Glomerular endothelial cell (primary cell): ENCODE measurements at regions not wholly inside any gene's neighbourhood (a gene's known extent, or its start where the extent isn't known, plus 50 kb on each side); places are given as distances from the start of the nearest gene placed in this dataset.
"Not testable (repeated sequence)": the region's sequence is repeated elsewhere in the genome, so short reads cannot be mapped to it uniquely, and the experiment has no call there.

Experiments used
- DNase-seq: peaks from one replicate; pipeline ENCODE4 v3.0.0-alpha.2; 2011; ENCODE audit warnings: low read depth, low spot score; ENCODE audit errors: extremely low read depth

GRCh38 chr4:32589853-32590252 lies 1869.7 kb downstream of the PCDH7 start:
- no peak for DNase-seq

- DNase-seq: no peak
These were observed 1877.2 kb downstream of the PCDH7 start for GRCh38 chr4:32597354-32597753.

- no peak for DNase-seq
These were observed 1881.7 kb downstream of the PCDH7 start for GRCh38 chr4:32601848-32602247.

- DNase-seq: no peak
These were observed 1887.8 kb downstream of the PCDH7 start for GRCh38 chr4:32607978-32608377.

GRCh38 chr4:32624943-32625603 lies 1904.9 kb downstream of the PCDH7 start:
- no peak for DNase-seq

- no peak for DNase-seq
These were observed 1905.6 kb downstream of the PCDH7 start for GRCh38 chr4:32625687-32626337.

GRCh38 chr4:32631831-32632230 lies 1911.7 kb downstream of the PCDH7 start:
- no peak for DNase-seq

- DNase-seq: no peak
These were observed 1913.3 kb downstream of the PCDH7 start for GRCh38 chr4:32633421-32633820.

- no peak for DNase-seq
These were observed 1925.5 kb downstream of the PCDH7 start for GRCh38 chr4:32645653-32646052.

- no peak for DNase-seq
These were observed 1937.8 kb downstream of the PCDH7 start for GRCh38 chr4:32658019-32658418.

GRCh38 chr4:32661229-32661628 lies 1941.1 kb downstream of the PCDH7 start:
- DNase-seq: no peak

- DNase-seq: no peak
These were observed 1942.6 kb downstream of the PCDH7 start for GRCh38 chr4:32662803-32663202.

GRCh38 chr4:32672359-32672758 lies 1952.2 kb downstream of the PCDH7 start:
- DNase-seq: no peak

GRCh38 chr4:32680946-32681345 lies 1960.8 kb downstream of the PCDH7 start:
- no peak for DNase-seq

- DNase-seq: no peak
These were observed 1964.0 kb downstream of the PCDH7 start for GRCh38 chr4:32684160-32684559.

GRCh38 chr4:32686123-32686522 lies 1966.0 kb downstream of the PCDH7 start:
- no peak for DNase-seq

- DNase-seq: no peak
These were observed 1969.3 kb downstream of the PCDH7 start for GRCh38 chr4:32689518-32689917.

GRCh38 chr4:32697281-32697814 lies 1977.2 kb downstream of the PCDH7 start:
- DNase-seq: no peak

- no peak for DNase-seq
These were observed 1980.7 kb downstream of the PCDH7 start for GRCh38 chr4:32700838-32701237.

- DNase-seq: no peak
These were observed 1986.7 kb downstream of the PCDH7 start for GRCh38 chr4:32706893-32707292.

GRCh38 chr4:32716090-32716620 lies 1996.0 kb downstream of the PCDH7 start:
- not testable (repeated sequence) for DNase-seq
